Superior temporal gyrus (tissue), 1 donor: ENCODE measurements at regions not wholly inside any gene's neighbourhood (a gene's known extent, or its start where the extent isn't known, plus 50 kb on each side); places are given as distances from the start of the nearest gene placed in this dataset.

Source experiments
- DNase-seq: peaks from one replicate; pipeline ENCODE4 v3.0.0-alpha.2; 2016; ENCODE audit errors: extremely low spot score

DNA sequence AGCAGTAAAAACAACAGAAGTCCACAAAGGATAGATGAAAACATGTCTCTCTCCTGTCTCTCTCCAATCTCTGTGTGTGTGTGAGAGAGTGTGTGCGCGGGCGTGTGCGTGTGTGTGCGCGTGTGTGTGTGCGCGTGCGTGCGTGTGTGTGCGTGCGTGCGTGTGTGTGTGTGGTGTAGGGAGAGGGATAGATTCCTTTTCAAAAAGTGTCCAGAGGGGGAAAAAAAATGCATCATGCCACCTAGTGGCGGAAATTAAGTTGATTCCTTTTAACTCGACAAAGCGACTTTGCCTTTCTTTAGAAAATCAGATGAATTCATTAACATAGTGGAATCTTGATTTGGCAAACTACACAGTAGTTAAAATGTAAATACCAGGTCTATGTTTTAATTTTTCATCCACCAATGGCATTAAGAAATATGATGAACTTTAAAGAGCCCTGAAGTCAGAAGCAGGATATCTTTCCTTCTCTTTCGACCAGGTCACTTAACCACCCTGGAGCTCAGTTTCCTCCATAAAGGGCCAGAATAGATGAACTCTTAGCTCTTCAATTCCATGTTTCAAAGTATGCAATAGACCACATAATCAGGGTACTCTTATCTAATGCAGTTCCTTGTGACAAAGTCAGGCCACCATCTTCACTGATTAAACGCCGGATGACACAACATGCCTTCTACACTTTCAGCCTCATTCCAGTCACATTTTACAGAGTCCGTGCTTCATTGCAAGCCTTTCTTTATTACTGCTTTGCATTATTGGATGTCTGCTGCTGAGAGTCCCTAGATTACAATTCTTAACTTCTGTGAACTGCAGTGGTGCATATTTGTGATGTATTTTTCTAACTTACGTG, 162.8 kb downstream of the FBXO8 start:
- peak; percentile 82 for DNase-seq

DNA sequence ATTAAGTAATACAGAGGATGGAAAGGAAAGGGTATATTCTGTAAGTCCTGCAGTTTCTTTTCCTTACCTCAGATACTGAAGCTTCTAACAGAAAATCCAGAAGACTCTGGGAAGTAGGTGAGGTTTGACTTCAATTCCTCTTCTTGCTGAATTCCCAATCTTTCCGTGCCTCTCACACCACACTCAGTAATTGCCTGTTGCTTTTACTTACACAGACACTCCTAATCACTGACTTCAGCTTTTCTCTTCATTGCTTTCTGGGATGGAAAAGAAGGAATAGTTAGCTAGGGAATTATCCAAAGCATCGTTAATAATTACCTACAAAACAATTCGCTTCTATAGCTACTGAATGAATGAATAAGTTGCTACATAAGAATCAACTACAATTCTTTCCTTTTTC, 163.6 kb downstream of the FBXO8 start:
- peak; percentile 24 for DNase-seq

DNA sequence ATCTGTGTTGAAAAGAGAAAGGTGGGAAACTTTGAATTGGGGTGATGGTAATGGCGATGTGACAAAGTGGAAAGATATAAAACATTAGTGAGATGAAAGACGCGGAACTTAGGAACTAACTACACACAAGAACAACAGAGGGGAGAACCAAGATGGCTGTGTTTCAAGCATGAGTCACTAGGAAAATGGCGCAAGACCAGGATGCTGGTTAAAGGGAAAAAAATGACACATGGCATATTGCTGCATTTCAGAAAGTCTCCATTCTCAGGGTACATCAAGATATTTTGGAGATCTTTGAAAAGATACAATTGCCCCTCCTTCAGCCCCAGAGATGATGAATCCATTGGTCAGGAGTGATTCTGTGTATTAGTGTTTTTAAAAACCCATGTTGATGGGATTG, 164.4 kb downstream of the FBXO8 start:
- no peak for DNase-seq

DNA sequence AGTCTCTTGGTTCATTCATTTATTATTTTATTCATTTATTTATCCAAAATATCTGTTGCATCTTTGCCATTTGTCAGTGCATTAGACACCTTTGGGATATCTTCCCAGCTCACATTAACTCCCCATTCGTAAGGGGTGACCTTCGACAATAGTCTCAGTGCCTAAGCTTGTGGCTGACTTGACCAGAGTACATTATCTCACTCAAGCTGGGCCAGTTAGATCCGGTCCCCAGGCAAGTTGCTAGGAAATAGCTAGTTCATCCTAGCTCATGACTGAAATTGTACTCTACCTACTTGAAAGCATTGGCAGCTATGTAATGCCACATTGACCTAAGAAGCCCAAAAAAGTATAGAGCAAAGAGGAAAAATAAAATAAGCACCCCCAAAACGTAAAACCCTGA, 165.3 kb downstream of the FBXO8 start:
- DNase-seq = no peak

DNA sequence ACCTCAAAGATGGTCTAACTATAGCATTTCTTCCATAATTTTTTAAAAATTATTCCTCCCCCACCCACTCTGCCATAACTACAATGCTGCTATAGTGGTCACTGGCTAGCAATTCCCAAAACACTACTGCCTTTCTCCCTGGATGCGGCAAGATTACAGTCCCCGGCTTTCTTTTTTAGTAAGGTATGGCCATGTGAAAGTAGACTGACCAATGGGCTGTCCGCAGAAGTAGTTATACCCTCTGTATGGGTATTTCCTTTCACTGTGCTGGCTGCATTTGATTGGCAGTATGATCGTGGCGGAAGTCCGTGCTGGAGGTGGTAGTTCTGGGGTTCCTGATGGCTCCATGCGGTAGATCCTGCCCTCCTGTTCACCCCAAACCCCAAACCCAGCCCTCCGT, 166.0 kb downstream of the FBXO8 start:
- DNase-seq = no peak

DNA sequence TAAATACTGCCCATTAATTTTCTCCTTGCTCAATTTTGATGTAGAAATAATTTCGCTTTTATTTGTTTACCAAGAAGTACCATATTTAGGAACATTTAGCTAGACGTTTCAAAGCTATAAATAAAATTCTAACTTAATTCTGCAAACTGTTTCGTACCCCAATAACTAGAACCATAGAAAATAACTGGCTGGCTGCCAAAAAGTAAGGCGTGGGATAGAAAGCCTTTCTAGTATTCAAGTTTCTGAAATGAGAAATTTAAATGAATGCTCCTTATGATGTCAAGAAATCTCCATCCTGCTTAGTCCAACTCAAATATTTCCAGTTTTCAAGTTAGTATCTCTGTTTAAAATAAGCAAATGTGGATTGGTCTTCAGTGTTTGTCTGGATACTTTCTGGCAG, 167.4 kb downstream of the FBXO8 start:
- DNase-seq = no peak

DNA sequence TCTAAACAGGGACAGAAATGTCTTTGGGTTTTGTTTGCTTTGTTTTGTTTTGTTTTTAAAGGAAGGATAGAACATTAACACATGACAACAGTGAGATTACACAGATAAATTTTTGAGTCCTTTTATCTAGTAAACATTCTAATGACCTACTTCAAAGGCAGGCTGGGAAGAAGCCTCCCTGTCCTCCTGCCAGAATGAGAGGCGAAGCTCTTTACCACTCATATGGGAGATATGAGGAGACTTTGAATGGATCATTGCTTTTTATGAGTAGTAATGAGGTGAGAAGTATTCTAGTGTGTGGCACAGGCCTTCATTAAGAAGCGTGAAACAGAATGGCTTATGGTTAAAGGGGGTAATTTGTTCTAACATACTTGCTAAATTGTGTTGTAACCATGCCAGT, 172.0 kb downstream of the FBXO8 start:
- DNase-seq = no peak

DNA sequence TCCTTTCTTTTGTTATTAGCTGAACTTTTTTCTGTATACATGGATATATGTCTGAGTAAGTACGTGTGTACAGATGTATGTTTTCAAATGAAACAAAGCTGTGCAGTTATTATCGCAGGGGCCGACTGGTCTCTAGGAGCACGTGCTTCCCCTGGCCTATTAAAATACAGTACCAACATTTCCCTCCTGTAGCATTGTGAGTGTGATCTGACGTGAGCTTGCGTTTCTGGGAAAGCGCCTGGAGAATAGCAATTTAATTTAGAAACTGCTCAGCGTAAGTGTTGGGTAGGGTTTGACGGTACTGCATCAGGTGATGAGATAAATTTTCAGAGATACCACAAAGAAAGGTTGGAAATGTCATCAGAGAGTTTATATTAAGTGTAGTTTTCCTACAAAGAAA, 173.3 kb downstream of the FBXO8 start:
- no peak for DNase-seq

DNA sequence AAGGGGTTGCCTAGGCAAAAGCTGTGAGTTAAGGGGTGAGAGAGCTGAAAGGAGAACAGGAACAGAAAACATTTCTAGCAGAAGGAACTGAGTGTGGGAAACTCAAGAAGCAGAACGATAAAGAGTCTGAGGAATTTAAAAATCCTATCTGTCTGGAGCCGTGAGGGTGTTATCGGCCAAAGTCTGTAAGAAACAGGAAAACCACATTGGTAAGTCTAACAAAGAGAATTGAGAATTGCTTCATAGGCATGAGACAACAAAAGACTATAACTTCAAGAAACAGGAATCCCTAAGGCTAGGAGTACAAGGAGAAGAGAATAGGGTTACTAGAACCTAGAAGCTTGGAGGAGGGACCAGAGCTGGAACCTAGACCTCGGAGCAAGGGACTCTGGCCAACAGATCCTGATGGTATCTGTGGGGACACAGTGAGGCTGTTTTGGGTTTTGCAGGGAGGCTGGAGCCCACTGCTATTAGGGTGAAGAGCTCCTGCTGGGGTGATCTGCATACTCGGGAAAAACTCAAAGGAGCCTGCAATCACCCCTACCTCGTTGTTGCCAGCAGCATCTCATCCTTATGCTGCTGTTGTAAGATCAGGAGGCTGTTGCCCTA, 175.6 kb downstream of the FBXO8 start:
- no peak for DNase-seq

DNA sequence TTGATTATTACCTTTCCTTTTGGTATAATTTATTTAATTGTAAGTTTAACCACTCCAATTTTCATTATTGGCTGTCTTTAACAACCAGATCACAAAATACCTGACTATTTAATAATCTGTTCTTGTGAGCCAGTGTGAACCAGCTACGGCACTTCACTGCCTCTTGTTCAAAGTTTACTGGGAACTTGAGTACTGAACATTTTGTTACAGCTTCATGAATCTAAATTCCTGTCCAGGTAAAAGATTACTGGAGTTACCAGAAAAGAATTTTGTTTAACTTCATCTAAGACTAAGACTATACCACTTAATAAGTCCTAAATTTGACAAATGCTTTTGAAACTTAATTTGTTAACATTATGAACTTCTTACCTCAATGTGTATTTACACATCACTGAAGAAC, 178.3 kb downstream of the FBXO8 start:
- no peak for DNase-seq

DNA sequence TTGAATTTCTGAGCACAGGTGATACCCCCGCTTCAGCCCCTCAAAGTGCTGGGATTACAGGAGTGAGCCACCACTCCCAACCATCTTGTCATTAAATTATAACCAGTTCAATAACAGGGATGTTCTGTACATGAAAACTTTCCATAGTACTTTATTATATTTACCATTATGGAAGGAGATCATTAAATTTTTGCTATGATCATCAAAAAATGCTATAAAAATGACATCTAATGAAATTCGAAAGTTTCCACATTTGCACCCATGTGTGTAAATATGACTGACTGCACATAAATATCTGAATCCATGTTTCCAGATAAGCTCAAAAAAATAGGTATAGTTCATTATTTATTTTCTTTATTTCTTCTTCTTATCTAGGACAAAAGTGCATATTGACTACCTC, 182.6 kb downstream of the FBXO8 start:
- DNase-seq = no peak

DNA sequence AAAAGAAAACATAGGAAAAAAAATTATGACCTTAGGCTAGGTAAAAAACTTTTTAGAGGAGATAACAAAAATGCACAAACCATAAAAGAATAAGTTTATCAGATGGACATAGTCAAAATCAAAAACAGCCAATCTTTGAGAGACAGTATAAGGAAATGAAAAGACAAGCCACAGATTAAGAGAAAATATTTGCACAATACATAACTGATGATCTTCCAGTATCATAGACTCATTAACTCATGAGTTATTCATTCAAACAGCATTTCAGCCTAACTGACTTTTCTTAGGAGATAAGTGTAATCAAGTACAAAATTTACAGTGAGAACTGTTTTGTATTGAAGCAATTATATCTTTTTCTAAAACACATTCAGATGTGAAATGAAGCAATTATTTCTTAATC, 183.8 kb downstream of the FBXO8 start:
- no peak for DNase-seq

DNA sequence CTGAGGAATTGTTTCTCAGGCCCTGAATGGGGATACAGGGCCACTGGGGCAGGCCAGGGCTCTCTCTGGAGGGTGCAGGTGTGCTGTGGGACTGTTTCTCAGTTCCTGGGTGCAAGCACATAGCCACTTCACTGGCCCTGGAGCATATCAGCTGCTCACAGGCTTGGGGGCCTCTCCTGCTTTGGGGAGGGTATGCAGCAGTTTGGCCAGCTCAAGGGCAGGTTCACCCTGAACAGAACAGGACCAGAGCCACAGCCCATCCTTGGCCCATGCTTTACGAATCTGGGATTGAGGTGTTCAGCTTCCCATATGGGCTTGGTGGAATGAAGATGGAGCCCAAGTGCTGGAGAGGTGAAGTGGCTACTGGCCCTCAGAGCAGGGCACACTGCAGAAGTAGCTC, 186.5 kb downstream of the FBXO8 start:
- DNase-seq = no peak

DNA sequence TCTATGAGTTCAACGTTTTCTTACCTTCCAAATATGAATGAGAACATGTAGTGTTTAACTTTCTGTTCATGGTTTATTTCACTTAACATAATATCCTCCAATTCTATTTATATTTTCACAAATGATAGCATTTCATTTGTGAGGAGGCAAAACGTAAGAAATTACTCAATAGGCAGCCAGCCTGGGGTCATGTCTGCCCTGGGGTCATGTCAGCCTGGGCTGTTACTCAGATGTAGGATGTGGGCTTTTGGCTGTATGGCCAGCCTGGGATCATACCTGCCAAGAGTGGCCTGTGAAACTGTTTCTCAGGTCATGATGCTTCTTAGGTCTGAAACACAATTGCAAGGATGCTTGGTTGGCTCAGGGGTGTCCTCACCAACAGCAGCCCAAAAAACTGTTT, 187.0 kb downstream of the FBXO8 start:
- no peak for DNase-seq

DNA sequence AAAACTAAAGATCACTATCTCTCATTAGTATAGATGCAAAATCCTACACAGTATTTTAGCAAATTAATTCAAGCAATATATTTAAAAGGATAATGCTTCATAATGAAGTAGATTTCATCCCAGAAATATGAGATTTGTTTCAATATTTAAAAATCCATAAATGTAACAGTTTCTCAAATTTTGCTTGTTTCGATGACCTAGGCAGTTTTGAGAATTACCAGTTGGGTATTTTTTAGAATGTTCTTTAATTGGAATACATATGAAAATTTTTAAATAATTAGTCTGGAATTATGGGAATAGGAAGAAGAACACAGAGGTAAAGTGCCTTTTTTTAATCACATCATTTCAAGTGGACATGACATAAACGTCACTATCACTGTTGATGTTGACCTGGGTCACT, 192.3 kb downstream of the FBXO8 start:
- DNase-seq = no peak

DNA sequence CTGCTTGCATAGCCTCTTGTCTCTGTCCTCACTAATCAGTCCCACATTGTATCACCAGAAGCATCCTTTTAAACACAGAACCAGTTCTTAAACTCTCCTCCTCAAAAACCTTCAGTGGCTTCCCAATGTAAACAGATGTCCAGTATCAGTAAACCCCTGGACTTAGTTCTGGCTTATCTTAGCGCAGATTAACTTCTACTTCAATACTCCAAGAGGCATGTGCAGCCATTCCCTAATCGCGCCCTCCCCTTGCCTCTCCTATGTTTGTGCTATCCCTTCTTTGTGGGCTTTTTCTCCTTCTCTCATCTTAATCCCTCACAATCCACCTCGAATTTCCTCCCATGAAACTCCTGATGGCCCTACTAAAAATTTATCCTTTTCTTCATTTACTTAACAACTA, 193.8 kb downstream of the FBXO8 start:
- no peak for DNase-seq

DNA sequence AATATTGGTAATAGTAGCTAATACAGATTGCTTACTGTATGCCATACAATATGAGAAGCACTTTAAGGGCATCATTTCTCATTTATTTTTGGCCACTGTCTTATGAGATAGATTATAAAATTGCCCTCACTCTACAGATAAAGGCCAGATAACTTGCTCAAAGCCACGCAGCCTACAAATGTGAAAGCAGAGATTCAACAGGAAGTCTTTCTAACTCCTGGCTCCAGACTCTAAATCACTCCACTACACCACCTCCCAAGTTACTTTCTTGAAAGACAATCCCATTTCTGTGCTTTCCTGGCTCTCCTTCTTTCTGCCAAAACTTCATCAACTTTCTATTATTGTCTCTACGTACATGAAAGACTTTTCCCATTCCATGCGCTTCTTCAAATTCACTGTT, 194.7 kb downstream of the FBXO8 start:
- DNase-seq = no peak

DNA sequence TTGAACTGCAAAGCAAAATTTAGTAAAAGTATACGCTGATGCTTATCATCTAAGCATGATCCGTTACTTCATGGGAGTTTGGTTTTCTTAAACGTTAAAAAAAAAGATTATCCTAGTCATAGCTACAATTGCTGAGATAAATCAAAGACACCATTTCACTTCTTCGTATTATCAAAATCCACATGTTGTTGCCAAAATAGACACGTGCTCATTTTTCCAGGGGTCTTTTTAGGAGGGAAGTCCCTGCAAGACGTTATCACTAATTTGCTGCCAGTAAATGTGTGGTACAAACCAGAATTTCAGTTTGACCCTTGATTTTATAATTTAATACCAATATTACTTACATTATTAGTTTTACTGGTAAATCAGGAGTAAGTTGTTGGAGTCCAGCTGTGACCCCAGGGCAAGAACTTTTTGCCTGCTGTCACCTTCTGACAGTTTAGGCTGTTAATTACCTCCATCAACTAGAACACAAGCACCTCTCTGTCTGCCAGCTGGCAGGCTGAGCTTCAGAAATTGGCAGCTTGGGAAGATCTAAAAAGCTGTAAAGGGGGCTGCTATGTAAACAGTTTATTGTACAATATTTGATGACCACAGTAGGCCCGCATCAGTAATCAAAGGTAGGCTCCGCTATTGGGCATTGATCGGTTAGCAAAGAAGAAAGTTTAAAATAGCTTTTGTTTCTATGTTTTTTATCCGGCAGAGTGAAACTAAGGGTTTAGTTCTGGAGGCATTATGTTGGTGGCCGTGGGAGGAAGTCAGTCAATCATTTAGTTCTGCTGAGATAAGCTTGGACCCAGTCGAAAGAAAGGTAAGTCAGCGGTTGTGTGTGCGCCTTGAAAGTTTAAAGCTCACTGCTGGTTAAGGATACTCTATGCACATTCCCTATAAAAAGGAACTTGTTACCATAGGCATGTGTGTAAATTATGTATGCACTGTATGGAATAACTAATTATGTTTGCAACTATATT, 196.4 kb downstream of the FBXO8 start:
- no peak for DNase-seq

DNA sequence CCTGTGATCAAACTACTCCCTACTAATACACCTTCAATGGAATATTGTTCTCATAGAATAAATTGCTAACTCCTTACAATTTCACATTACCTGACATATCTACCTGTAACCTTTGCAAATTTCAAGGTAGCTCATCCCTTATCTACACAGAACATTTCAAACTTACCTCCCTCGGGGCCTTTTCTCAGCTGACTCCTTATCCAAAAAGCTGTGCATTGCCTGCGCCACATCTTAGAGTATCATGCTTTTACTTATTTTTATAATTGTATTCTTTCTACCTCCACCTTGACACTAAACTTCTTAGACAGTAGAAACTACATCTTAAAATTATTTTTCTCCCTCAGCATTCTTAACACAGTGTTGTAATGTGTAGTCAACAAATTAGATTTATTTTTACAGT, 198.5 kb downstream of the FBXO8 start:
- no peak for DNase-seq

DNA sequence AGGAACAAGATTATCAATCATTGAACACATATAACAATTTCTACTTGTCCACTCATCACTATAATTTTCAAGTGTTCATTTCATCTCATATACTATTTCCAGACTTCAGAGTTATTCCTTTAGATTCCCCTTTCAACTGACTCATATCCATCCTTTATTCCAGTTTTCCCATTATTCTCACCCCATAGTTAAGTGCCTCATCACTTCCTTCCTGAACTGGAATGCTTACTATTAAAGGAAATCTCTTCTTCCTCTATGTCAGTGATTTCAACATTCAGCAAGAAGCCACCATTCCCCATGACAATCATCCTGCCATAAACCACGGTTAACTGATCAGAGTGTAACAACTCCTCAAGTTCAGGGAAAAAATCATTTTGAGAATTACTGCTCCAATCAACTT, 198.9 kb downstream of the FBXO8 start:
- no peak for DNase-seq

DNA sequence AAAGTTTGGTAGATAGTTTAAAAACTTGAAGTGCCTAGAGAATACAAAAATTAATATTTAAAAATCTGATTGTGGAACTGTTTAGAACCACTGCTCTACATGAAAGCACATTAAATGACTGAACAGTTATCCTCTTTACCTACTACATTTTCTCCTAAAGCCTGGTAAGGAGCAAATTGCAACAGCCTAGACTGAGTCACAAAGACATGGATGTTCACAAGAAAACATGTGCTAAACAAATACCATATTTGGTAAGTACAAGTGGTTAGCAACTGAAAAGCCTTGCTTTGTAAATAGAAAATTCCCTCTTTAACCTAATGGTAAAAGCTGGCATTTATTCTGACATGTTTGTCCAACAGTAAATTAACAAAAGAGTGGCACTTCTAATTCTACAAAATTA, 203.1 kb downstream of the FBXO8 start:
- DNase-seq = no peak

DNA sequence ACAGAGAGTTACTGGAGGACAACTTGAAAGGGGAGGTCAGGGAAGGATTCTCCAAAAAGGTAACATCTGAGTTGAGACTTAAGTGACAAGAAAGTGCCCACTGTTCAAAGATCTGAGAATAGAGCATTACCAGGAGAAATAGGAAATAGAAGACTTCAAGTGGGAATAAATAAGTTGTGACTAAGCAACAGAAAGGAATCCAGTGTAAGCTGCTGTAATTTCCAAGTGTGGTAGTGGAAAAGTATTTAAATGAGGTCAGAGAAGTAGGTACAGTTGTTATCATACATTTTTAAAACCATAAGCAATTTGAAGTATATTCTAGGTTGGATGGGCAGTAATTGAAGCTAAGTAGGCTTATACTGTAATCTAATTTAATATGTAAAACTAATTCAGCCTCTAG, 211.9 kb downstream of the FBXO8 start:
- no peak for DNase-seq
